ENCODE measurements at regions not wholly inside any gene's neighbourhood (a gene's known extent, or its start where the extent isn't known, plus 50 kb on each side); places are given as distances from the start of the nearest gene placed in this dataset.

DNA sequence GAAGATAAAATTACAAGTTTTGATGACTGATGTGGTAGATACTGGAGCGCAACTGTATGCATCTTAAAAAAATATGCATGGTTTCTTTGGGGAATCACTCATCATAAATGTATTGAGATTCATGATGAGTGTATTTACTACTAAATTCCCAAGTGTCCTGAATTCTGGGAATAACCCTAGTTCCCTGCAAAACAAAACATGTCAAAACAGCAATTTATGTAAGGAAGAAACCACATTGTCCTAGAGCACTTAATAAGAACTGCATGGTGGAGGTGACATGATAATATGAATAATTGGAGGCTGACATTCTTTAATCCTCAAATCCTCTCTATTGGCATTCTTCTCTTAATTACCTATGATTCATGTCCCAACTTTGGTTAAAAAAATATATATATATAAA, 1804.7 kb downstream of the STIM2 start:
- TF ChIP-seq POLR2AphosphoS5 (IDR thresholded peaks at IDR 0.05; ENCODE audit: low read depth, low read length): no peak
- TF ChIP-seq, protein P1, sequence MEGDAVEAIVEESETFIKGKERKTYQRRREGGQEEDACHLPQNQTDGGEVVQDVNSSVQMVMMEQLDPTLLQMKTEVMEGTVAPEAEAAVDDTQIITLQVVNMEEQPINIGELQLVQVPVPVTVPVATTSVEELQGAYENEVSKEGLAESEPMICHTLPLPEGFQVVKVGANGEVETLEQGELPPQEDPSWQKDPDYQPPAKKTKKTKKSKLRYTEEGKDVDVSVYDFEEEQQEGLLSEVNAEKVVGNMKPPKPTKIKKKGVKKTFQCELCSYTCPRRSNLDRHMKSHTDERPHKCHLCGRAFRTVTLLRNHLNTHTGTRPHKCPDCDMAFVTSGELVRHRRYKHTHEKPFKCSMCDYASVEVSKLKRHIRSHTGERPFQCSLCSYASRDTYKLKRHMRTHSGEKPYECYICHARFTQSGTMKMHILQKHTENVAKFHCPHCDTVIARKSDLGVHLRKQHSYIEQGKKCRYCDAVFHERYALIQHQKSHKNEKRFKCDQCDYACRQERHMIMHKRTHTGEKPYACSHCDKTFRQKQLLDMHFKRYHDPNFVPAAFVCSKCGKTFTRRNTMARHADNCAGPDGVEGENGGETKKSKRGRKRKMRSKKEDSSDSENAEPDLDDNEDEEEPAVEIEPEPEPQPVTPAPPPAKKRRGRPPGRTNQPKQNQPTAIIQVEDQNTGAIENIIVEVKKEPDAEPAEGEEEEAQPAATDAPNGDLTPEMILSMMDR (IDR thresholded peaks at IDR 0.05): no peak
- no peak for TF ChIP-seq TEAD4 (IDR thresholded peaks at IDR 0.05; ENCODE audit: borderline replicate concordance, insufficient read depth)
- TF ChIP-seq FOXJ3 (CRISPR knock-in tag; IDR thresholded peaks at IDR 0.05): no peak
- no peak for TF ChIP-seq TAF1 (IDR thresholded peaks at IDR 0.05; ENCODE audit: borderline replicate concordance, low read depth, low read length)
- TF ChIP-seq RCOR1 (IDR thresholded peaks at IDR 0.05; ENCODE audit: low read length): no peak
- TF ChIP-seq TCF12 (IDR thresholded peaks at IDR 0.05): no peak
- no peak for TF ChIP-seq RAD21 (IDR thresholded peaks at IDR 0.05; ENCODE audit: low read length)
- TF ChIP-seq YY1 (IDR thresholded peaks at IDR 0.05; ENCODE audit: low read depth): no peak
- TF ChIP-seq EP300 (IDR thresholded peaks at IDR 0.05; ENCODE audit: borderline replicate concordance in 1 of 2, low read depth in 1 of 2, low read length in 1 of 2): no peak
- TF ChIP-seq SMC3 (IDR thresholded peaks at IDR 0.05; ENCODE audit: low read depth, low read length): no peak
- no peak for TF ChIP-seq NFIC (IDR thresholded peaks at IDR 0.05; ENCODE audit: borderline replicate concordance)
- no peak for TF ChIP-seq USF2 (IDR thresholded peaks at IDR 0.05; ENCODE audit: borderline replicate concordance, low read depth, low read length)
- TF ChIP-seq MXI1 (IDR thresholded peaks at IDR 0.05; ENCODE audit: low read depth, low read length): no peak

All from SK-N-SH (cell line).